GM12878 (cell line): ENCODE measurements at regions not wholly inside any gene's neighbourhood (a gene's known extent, or its start where the extent isn't known, plus 50 kb on each side); places are given as distances from the start of the nearest gene placed in this dataset.

Experiments
- ATAC-seq: fragments of 200-7000 bp; cut with Tn5 transposase; 3 replicates; pipeline ENCODE4 v1.9.1; 2020; ENCODE audit warnings: mild to moderate bottlenecking, moderate library complexity
- BruUV-seq: library from RNA; stranded (reverse); fragments of 400-500 nt; replicated peaks from 2 replicates; lab custom pipeline; 2021; lab: Mats Ljungman, UMichigan
- CTCF ChIA-PET: fragments of 300-600 bp; sonication (Branson Sonifier 250); formaldehyde crosslinking; extraction: SDS; loops from one replicate; lab custom pipeline; 2021; ENCODE audit warnings: inconsistent platforms; lab: Yijun Ruan, JAX
- POLR2A ChIA-PET: fragments of 350-600 bp; formaldehyde crosslinking; extraction: SDS; loops from one replicate; lab custom pipeline; 2021; ENCODE audit warnings: inconsistent platforms; lab: Charles Lee
- RAD21 ChIA-PET: fragments of 300-600 bp; sonication (Branson Sonifier 250); formaldehyde crosslinking; loops from one replicate; lab custom pipeline; 2023; ENCODE audit warnings: antibody characterized with exemption; ENCODE audit not compliant: unreplicated experiment; lab: Charles Lee
- SMC1A ChIA-PET: fragments of 300-600 bp; sonication (Branson Sonifier 250); formaldehyde crosslinking; loops from one replicate; lab custom pipeline; 2023; ENCODE audit not compliant: unreplicated experiment, uncharacterized antibody; lab: Charles Lee
- DNase-seq: peaks from one replicate; pipeline ENCODE4 v3.0.0-alpha.2; 2011; ENCODE audit warnings: low read depth, low spot score
- FAIRE-seq: peaks from 3 replicates; lab custom pipeline; 2011; peaks lifted over from hg19 to GRCh38; lab: Jason Lieb, UNC
- H2AFZ ChIP-seq: 2 replicates; pipeline ENCODE4 v1.6.0; 2011; ENCODE audit warnings: low read depth, low read length, control low read depth; ENCODE audit not compliant: control insufficient read depth
- H3K27ac ChIP-seq: 2 replicates; pipeline ENCODE4 v1.5.1; 2011; ENCODE audit warnings: control low read depth; ENCODE audit not compliant: control insufficient read depth, insufficient read depth
- H3K27me3 ChIP-seq, 2 experiments: replicated peaks in 1 of 2; 2 replicates each; pipeline versions ENCODE4 v1.6.0 to v1.6.1; 2011; ENCODE audit warnings: low read length in 1 of 2; ENCODE audit not compliant: control insufficient read depth in 2 of 2, insufficient read depth in 2 of 2
- H3K36me3 ChIP-seq, 2 experiments: 2 replicates each; pipeline ENCODE4 v1.5.1; 2011; ENCODE audit warnings: low read length in 1 of 2; ENCODE audit not compliant: control insufficient read depth in 2 of 2, insufficient read depth in 2 of 2
- H3K4me1 ChIP-seq: 2 replicates; pipeline ENCODE4 v1.6.1; 2011; ENCODE audit warnings: mild to moderate bottlenecking, low read length, moderate library complexity, mixed read lengths; ENCODE audit not compliant: control insufficient read depth, insufficient read depth
- H3K4me2 ChIP-seq: 2 replicates; pipeline ENCODE4 v1.6.0; 2011; ENCODE audit warnings: control low read depth; ENCODE audit not compliant: control insufficient read depth, insufficient read depth
- H3K4me3 ChIP-seq: fragments of 200-600 bp; sonication (generic); 2 replicates; pipeline ENCODE4 v1.5.1; 2016
- H3K79me2 ChIP-seq: 2 replicates; pipeline ENCODE4 v1.6.0; 2011; ENCODE audit warnings: low read length; ENCODE audit not compliant: control insufficient read depth, insufficient read depth
- H3K9ac ChIP-seq: 2 replicates; pipeline ENCODE4 v1.8.0; 2011; ENCODE audit warnings: low read length, control low read depth, mixed read lengths; ENCODE audit not compliant: control insufficient read depth, insufficient read depth
- H3K9me3 ChIP-seq: replicated peaks from 3 replicates; pipeline ENCODE4 v1.5.1; 2011; ENCODE audit warnings: mild to moderate bottlenecking, low read length; ENCODE audit not compliant: control insufficient read depth, insufficient read depth
- H4K20me1 ChIP-seq: 2 replicates; pipeline ENCODE4 v1.6.0; 2011; ENCODE audit not compliant: control insufficient read depth, insufficient read depth
- CHD2 ChIP-seq: IDR thresholded peaks from 2 replicates; pipeline ENCODE4 v1.6.1; 2011; ENCODE audit warnings: low read depth, low read length, improper control_type of control experiment, borderline replicate concordance
- E2F8 ChIP-seq: fragments of 450-650 bp; IDR thresholded peaks from 2 replicates; pipeline ENCODE4 v1.6.1; 2018; ENCODE audit warnings: mild to moderate bottlenecking, low read depth, moderate library complexity; ENCODE audit not compliant: partially characterized antibody
- GABPA ChIP-seq: IDR thresholded peaks from 2 replicates; pipeline ENCODE4 v1.6.1; 2014; ENCODE audit warnings: antibody characterized with exemption, low read depth, mild to moderate bottlenecking, inconsistent platforms
- RELA ChIP-seq: fragments of 450-650 bp; IDR thresholded peaks from 2 replicates; pipeline ENCODE4 v1.8.0; 2014; ENCODE audit warnings: borderline replicate concordance; ENCODE audit not compliant: partially characterized antibody
- RELB ChIP-seq: fragments of 450-650 bp; IDR thresholded peaks from 2 replicates; pipeline ENCODE4 v1.6.1; 2017; ENCODE audit warnings: low read depth, mild to moderate bottlenecking, moderate library complexity
- SUPT20H ChIP-seq: IDR thresholded peaks from 2 replicates; pipeline ENCODE4 v1.6.1; 2011; ENCODE audit warnings: low read depth, mild to moderate bottlenecking, low read length, moderate library complexity, borderline replicate concordance; ENCODE audit not compliant: control insufficient read depth
- ZZZ3 ChIP-seq: IDR thresholded peaks from 2 replicates; pipeline ENCODE4 v1.6.1; 2011; ENCODE audit warnings: low read depth; ENCODE audit not compliant: control insufficient read depth, insufficient read length
- in situ Hi-C: fragments of 300-500 bp; cut with MboI; formaldehyde crosslinking; loops from 9 replicates; pipeline ENCODE4 v1.14.3; 2018; ENCODE audit warnings: mixed read lengths
- intact Hi-C: fragments of 100-400 bp; cut with micrococcal nuclease; formaldehyde crosslinking; loops from one replicate; pipeline ENCODE4 v1.14.2; 2022; ENCODE audit not compliant: unreplicated experiment

GRCh38 chr9:115978091-115978490 lies 175.5 kb upstream of the PAPPA start:
- DNase-seq: no peak
- H3K9ac ChIP-seq: no peak overlapping the region
- in situ Hi-C loops (no loop called here), intact Hi-C loops (no loop called here)
- no peak overlapping the region for H3K4me3 ChIP-seq
- H3K36me3 ChIP-seq: no peaks in the 10 kb centered on the region
- no peak overlapping the region for H2AFZ ChIP-seq
- no peaks in the 10 kb centered on the region for H3K27me3 ChIP-seq
- ATAC-seq: no peak
- TF ChIP-seq SUPT20H (no peak), RELB (no peak), GABPA (no peak), ZZZ3 (no peak), E2F8 (no peak), RELA (no peak), CHD2 (no peak)
- H3K27ac ChIP-seq: no peak overlapping the region
- H3K4me2 ChIP-seq: no peak overlapping the region
- H3K9me3 ChIP-seq: no peaks in the 10 kb centered on the region
- no peak for FAIRE-seq
- RAD21 ChIA-PET: no interaction called here
- H4K20me1 ChIP-seq: no peaks in the 10 kb centered on the region
- POLR2A ChIA-PET: no interaction called here
- no peaks in the 10 kb centered on the region for H3K4me1 ChIP-seq
- CTCF ChIA-PET: no interaction called here
- no TSS peak for BruUV-seq
- no peaks in the 10 kb centered on the region for H3K79me2 ChIP-seq
- SMC1A ChIA-PET: no interaction called here
